Hepatocyte (in vitro differentiated cells): ENCODE measurements at regions not wholly inside any gene's neighbourhood (a gene's known extent, or its start where the extent isn't known, plus 50 kb on each side); places are given as distances from the start of the nearest gene placed in this dataset.

Experiments
- CTCF ChIP-seq: fragments of 200-600 bp; sonication (generic); IDR thresholded peaks from 2 replicates; pipeline ENCODE4 v1.5.1; 2016; ENCODE audit warnings: antibody characterized with exemption, mild to moderate bottlenecking; ENCODE audit not compliant: poor library complexity
- EZH2 ChIP-seq: fragments of 200-600 bp; sonication (generic); IDR thresholded peaks from 2 replicates; pipeline ENCODE4 v1.6.1; 2016; ENCODE audit warnings: antibody characterized with exemption, mild to moderate bottlenecking, borderline replicate concordance
- EZH2phosphoT487 ChIP-seq: fragments of 200-600 bp; sonication (generic); IDR thresholded peaks from one replicate; pipeline ENCODE4 v1.6.1; 2018; ENCODE audit warnings: antibody characterized with exemption, mild to moderate bottlenecking, low read depth, moderate library complexity; ENCODE audit not compliant: unreplicated experiment, severe bottlenecking

- TF ChIP-seq CTCF, result peak; percentile 89
- no peak for TF ChIP-seq EZH2phosphoT487
- no peak for TF ChIP-seq EZH2
Observed at GRCh38 chr20:4592316-4593148, 93.7 kb upstream of the PRNP start.
